Heart left ventricle (tissue), 16 donors: ENCODE measurements at regions not wholly inside any gene's neighbourhood (a gene's known extent, or its start where the extent isn't known, plus 50 kb on each side); places are given as distances from the start of the nearest gene placed in this dataset.

ENCODE experiments used
- ATAC-seq, 4 donors: fragments of 200-7000 bp; cut with Tn5 transposase; one replicate each; pipeline ENCODE4 v1.9.1; 2020 to 2022; ENCODE audit warnings: moderate library complexity in 4 of 4, mild to moderate bottlenecking in 3 of 4, moderate number of reproducible peaks in 1 of 4
- DNase-seq, 5 donors: peaks; one replicate each; pipeline ENCODE4 v3.0.0-alpha.2; 2020
- H3K27ac ChIP-seq, 12 donors: fragments of 200-600 bp; sonication (generic) in 4 of 12; one replicate each; pipeline versions ENCODE4 v1.5.0 to v1.8.0; 2016 to 2022; ENCODE audit warnings: mild to moderate bottlenecking in 2 of 12
- H3K27me3 ChIP-seq, 9 donors: fragments of 200-600 bp; sonication (generic) in 2 of 9; one replicate each; pipeline versions ENCODE4 v1.5.1 to v1.8.0; 2016 to 2022; ENCODE audit warnings: mild to moderate bottlenecking in 3 of 9
- H3K36me3 ChIP-seq, 9 donors: fragments of 200-600 bp; sonication (generic) in 2 of 9; one replicate each; pipeline versions ENCODE4 v1.5.0 to v1.8.0; 2018 to 2022; ENCODE audit warnings: mild to moderate bottlenecking in 2 of 9
- H3K4me1 ChIP-seq, 12 donors: fragments of 200-600 bp; sonication (generic) in 4 of 12; one replicate each; pipeline versions ENCODE4 v1.5.0 to v1.8.0; 2016 to 2022; ENCODE audit warnings: mild to moderate bottlenecking in 3 of 12
- H3K4me3 ChIP-seq, 12 donors: fragments of 200-600 bp; sonication (generic) in 4 of 12; one replicate each; pipeline versions ENCODE4 v1.5.0 to v1.8.0; 2017 to 2022; ENCODE audit warnings: mild to moderate bottlenecking in 9 of 12, moderate library complexity in 4 of 12
- H3K9me3 ChIP-seq, 12 donors: fragments of 200-600 bp; sonication (generic) in 4 of 12; one replicate each; pipeline versions ENCODE4 v1.5.0 to v1.8.0; 2016 to 2022; ENCODE audit warnings: mild to moderate bottlenecking in 1 of 12
- CTCF ChIP-seq, 12 donors: fragments of 200-600 bp; sonication (generic) in 4 of 12; IDR thresholded peaks; one replicate each; pipeline versions ENCODE4 v1.5.0 to v1.8.0; 2018 to 2022; ENCODE audit warnings: antibody characterized with exemption in 12 of 12, mild to moderate bottlenecking in 5 of 12
- POLR2A ChIP-seq, 2 donors: fragments of 450-650 bp; IDR thresholded peaks; one replicate each; pipeline ENCODE4 v1.6.1; 2017; ENCODE audit warnings: antibody characterized with exemption in 2 of 2, mild to moderate bottlenecking in 2 of 2, moderate library complexity in 2 of 2
- WGBS, 4 donors: extraction: QIAGEN DNeasy Blood & Tissue Kit in 2 of 4; methylation state at CpG; one replicate each; pipeline versions ENCODE4 v1.1.5 to v1.1.7; 2013 to 2018; 5-methylcytosine and 5-hydroxymethylcytosine counted together
- intact Hi-C, 10 donors: fragments of 100-400 bp; cut with DNase I; formaldehyde crosslinking; loops; one replicate each; pipeline versions ENCODE4 v1.11.1 to v1.14.2; 2022
- donor health status: ischemic (EF 13 %, LVEDD 7.1; RV severe dilation, severe dysfunction).
- donor health status: healthy with polysubstance abuse.
- donor health status: DM: no; HTN: yes; CAD: no.
- donor health status: DM: no; HTN: no; CAD: no.
- donor health status: ischemic (EF 25% LVEDD 6.9; RV normal size, moderate dysfunction).
- donor health status: ischemic (EF 25% LVEDD 5.7; RV mildly dilated, moderate dysfunction).
- donor health status: healthy.
- donor health status: DM: yes; HTN: yes; CAD: no.
- donor health status: ischemic (EF 35%, LVEDD 5.7; RV mildly dilated, moderate dysfunction).
- donor health status: nonischemic (EF 11% LVEDD 7.7; RV severe dilation, severe dysfunction).
- donor health status: DM: yes; HTN: yes; CAD: no.
- donor health status: PGD.
- donor health status: ischemic (EF 29% LVEDD 5.4; RV normal size, mild dysfunction).
- donor health status: nonischemic (EF 23%, LVEDD 6.1; RV moderate dilation, normal function).

- intact Hi-C loops, result no loop called here
- H3K36me3 ChIP-seq, result no peaks in the 10 kb centered on the region
- 43 to 52% (median 46%) methylated on average over 4 of the region's 4 CpGs for WGBS, 4 donors
- no peak for TF ChIP-seq POLR2A (IDR thresholded peaks at IDR 0.05)
- no peak for TF ChIP-seq CTCF (IDR thresholded peaks at IDR 0.05)
- H3K27me3 ChIP-seq, result no peaks in the 10 kb centered on the region
- DNase-seq (no peak), ATAC-seq (no peak)
- H3K9me3 ChIP-seq, result no peaks in the 10 kb centered on the region
- H3K4me1 ChIP-seq, result no peaks in the 10 kb centered on the region
- H3K4me3 ChIP-seq, result no peak overlapping the region
- H3K27ac ChIP-seq, result no peak overlapping the region
These were observed 685.5 kb downstream of the KCTD8 start for GRCh38 chr4:43763029-43763610.

GRCh38 chr4:43765514-43765913 is 683.1 kb downstream of the KCTD8 start:
- TF ChIP-seq POLR2A (IDR thresholded peaks at IDR 0.05), result no peak
- no peak for TF ChIP-seq CTCF (IDR thresholded peaks at IDR 0.05)
- no peak for DNase-seq
- Histone ChIP-seq H3K27me3 (no peaks in the 10 kb centered on the region), H3K27ac (no peak overlapping the region), H3K9me3 (no peaks in the 10 kb centered on the region), H3K36me3 (no peaks in the 10 kb centered on the region), H3K4me3 (no peak overlapping the region), H3K4me1 (no peaks in the 10 kb centered on the region)
- intact Hi-C loops, result no loop called here
- 58 to 71% (median 64%) methylated on average over 2 of the region's 2 CpGs for WGBS, 4 donors
- ATAC-seq, result no peak

- DNase-seq (no peak), ATAC-seq (no peak)
- Histone ChIP-seq H3K4me1 (no peaks in the 10 kb centered on the region), H3K9me3 (no peaks in the 10 kb centered on the region), H3K4me3 (no peak overlapping the region), H3K36me3 (no peaks in the 10 kb centered on the region), H3K27me3 (no peaks in the 10 kb centered on the region), H3K27ac (no peak overlapping the region)
- intact Hi-C loops, result no loop called here
- no peak for TF ChIP-seq CTCF (IDR thresholded peaks at IDR 0.05)
- no peak for TF ChIP-seq POLR2A (IDR thresholded peaks at IDR 0.05)
These were observed 682.0 kb downstream of the KCTD8 start for GRCh38 chr4:43766648-43767047.

GRCh38 chr4:43776371-43776770 is 672.2 kb downstream of the KCTD8 start:
- peak in 5 of 12 donors; percentile 7 to 35 (median 15) for TF ChIP-seq CTCF (IDR thresholded peaks at IDR 0.05)
- no peak for TF ChIP-seq POLR2A (IDR thresholded peaks at IDR 0.05)
- Histone ChIP-seq H3K27me3 (no peaks in the 10 kb centered on the region), H3K36me3 (no peaks in the 10 kb centered on the region), H3K27ac (no peak overlapping the region), H3K9me3 (no peaks in the 10 kb centered on the region), H3K4me3 (no peak overlapping the region), H3K4me1 (no peaks in the 10 kb centered on the region)
- no peak for ATAC-seq
- 53 to 65% (median 60%) methylated on average over 1 of the region's 1 CpG for WGBS, 4 donors
- intact Hi-C loops, result loop anchor here in 2 of 10 donors (10.0 kb wide), 1 partner anchor 848 kb away; no protein-coding TSS in a partner anchor
- DNase-seq, result no peak
